ENCODE measurements at regions not wholly inside any gene's neighbourhood (a gene's known extent, or its start where the extent isn't known, plus 50 kb on each side); places are given as distances from the start of the nearest gene placed in this dataset.

DNA sequence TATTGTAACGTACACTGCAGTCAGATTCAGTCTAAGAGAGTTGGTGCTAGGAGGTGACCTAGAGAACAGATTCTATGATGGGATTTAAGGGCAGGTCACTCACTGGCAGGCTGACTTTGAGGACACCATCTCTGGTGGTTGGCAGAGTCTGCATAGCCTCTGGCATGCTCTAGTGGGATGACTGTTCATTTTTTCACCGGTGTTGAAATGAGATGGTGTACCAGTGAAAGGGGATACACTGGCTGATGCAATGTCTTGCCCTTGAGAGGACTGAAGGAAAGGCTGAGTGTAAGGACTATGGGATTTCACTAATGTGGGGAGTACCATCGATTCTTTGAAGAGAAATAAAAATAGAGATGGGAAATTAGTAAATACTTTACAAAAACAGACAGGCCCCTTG, 186.9 kb upstream of the PIEZO2 start:
- TF ChIP-seq, protein P1, sequence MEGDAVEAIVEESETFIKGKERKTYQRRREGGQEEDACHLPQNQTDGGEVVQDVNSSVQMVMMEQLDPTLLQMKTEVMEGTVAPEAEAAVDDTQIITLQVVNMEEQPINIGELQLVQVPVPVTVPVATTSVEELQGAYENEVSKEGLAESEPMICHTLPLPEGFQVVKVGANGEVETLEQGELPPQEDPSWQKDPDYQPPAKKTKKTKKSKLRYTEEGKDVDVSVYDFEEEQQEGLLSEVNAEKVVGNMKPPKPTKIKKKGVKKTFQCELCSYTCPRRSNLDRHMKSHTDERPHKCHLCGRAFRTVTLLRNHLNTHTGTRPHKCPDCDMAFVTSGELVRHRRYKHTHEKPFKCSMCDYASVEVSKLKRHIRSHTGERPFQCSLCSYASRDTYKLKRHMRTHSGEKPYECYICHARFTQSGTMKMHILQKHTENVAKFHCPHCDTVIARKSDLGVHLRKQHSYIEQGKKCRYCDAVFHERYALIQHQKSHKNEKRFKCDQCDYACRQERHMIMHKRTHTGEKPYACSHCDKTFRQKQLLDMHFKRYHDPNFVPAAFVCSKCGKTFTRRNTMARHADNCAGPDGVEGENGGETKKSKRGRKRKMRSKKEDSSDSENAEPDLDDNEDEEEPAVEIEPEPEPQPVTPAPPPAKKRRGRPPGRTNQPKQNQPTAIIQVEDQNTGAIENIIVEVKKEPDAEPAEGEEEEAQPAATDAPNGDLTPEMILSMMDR (IDR thresholded peaks at IDR 0.05): no peak
- TF ChIP-seq POLR2A (IDR thresholded peaks at IDR 0.05): no peak
